Stimulated activated CD8-positive, alpha-beta memory T cell treated with anti-CD3 and anti-CD28 coated beads, Interleukin-12 subunit alpha, Interleukin-12 subunit beta, amount 100 ng/mL, for 24 hours (primary cell): ENCODE measurements at regions not wholly inside any gene's neighbourhood (a gene's known extent, or its start where the extent isn't known, plus 50 kb on each side); places are given as distances from the start of the nearest gene placed in this dataset.

Experiments used
- DNase-seq: peaks from one replicate; pipeline ENCODE4 v3.0.0-alpha.2; 2020; ENCODE audit errors: extremely low read depth

DNA sequence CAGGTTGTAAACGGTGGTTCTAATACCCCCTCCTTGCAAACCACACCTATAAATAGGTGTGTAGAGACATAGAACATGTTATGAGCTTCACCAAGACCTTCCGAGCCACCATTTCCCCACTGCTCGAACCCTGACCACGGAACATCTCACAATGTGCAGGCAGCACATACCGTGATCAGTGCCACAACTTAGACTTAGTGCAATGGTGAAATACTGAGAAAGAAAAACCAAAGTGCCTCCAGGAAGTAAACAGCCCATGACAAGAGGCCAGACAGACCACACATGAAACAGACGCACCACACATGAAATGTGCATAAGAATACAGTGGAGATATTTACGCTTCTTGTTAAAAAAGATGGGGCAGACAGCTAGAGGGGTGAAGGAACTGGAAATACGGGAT, 166.9 kb upstream of the CCND2 start:
- DNase-seq: no peak

DNA sequence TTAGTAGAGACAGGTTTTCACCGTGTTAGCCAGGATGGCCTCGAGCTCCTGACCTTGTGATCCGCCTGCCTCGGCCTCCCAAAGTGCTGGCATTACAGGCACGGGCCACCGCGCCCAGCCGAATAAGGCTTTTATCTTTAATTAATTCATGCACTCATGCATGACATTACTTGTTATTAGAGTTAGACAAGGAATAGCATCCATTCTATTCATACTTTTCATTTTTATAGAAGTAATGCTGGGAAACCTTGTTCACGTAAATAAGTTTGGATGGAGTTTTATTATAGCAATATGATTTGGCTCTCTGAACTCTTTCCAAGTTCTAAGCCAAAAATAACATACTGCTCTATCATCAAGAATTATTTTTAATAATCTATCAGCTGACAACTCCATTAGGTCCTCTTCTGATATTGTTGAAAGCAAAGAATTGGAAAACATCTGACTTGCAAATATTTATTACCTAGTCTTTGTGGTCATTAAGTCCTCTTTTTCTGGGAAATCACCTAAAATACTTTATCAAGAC, 168.8 kb upstream of the CCND2 start:
- DNase-seq: no peak

DNA sequence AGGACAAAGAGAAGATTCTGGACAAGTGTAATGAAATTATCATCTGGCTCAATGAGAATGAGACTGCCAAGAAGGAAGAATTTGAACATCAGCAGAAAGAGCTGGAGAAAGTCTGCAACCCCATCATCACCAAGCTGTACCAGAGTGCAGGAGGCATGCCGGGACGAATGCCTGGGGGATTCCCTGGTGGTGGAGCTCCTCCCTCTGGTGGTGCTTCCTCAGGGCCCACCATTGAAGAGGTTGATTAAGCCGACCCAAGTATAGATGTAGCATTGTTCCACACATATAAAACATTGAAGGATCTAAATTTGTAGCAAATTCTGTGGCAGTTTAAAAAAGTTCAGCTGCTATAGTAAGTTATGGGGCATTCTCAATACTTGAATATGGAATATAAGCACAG, 174.3 kb upstream of the CCND2 start:
- no peak for DNase-seq

DNA sequence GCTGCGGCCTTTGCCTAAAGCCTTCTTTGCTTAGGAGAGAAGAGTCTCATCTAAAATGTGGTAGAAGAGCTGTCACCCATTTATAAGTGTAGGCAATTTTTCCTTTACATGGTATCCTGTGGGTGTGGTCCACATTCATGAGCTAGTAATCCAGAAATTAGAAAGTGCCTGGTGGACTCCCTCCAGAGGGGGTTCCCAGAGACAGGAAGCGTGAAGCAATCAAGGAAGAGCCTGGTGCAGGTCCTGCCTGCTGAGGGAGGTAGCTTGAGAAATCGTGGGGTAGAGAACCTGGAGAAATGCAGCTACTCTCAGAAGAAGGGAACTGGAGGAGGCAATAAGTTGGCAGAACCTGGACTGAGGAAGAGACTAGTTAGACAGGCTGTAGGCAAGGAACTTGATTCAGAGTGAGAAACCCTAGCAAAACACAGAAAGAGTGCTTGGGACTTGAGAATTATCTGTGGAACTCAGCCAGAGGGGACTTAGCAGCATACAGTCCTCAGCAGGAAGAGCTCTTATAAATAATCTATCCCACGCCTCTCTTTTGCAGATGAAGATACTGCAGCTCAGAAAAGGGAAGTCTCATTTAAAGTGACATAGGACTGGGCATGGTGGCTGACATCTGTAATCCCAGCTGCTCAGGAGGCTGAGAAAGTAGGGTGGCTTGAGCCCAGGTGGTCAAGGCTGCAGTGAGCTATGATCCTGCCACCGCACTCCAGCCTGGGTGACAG, 182.4 kb upstream of the CCND2 start:
- DNase-seq: no peak

DNA sequence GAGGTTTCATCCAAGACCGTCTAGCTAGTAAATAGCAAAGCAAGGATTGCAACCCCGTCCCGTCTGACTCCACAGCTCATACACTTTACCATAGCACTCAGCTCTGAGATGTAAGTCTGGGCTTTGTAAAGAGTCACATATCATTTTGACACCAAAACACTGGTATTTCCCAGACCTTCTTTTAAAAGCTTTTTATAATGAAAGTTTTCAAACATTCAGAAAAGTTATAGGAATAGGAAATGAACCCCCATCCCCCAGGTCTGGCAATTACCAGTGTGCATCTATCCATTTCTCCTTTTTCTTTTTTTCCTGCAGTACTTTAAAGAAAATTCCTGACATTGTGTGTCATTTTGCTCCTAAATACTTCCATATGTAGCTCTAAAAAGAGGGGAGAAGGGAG, 183.6 kb upstream of the CCND2 start:
- DNase-seq: no peak

DNA sequence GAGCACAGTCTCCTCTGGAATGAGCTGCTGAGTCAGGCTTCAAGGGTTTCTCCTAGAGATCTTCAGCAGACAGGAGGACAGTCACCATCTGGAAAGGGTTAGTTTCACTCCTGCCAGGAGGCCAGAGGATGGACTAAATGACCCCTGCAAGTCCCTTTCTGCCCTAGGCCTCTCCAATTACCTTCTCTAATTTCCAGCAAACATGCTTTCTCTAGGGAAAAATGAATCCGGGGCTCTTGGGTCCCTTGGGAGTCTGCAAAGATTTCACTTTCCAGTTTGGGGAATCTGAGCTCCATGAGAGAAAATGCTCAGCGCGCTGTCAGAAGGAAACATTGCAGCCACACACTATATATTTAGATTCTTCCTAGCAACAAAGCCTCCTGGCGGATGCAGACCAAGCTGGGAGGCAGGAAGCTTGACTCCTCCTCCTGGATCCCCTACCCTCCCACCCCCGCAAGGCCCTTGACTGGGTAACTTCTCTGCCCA, 184.4 kb upstream of the CCND2 start:
- DNase-seq: no peak

DNA sequence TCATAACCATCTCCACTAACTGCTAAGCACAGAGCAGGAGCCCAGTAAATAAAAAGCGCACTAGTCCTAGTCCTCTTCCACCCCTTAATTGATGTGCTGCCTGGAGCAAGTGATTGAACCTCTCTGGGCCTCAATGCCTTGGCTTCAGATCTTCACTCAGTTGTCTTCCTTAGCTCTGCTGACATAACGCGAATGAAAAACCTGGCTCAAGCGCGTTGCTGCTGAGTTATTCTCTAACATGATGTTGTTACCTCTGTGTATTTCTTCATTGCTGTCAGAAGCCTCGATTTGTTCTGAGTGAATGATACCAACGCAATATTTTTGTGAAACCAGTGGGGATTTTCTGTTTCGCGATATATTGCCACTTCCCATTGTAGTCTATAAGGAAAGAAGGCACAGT, 185.1 kb upstream of the CCND2 start:
- no peak for DNase-seq

DNA sequence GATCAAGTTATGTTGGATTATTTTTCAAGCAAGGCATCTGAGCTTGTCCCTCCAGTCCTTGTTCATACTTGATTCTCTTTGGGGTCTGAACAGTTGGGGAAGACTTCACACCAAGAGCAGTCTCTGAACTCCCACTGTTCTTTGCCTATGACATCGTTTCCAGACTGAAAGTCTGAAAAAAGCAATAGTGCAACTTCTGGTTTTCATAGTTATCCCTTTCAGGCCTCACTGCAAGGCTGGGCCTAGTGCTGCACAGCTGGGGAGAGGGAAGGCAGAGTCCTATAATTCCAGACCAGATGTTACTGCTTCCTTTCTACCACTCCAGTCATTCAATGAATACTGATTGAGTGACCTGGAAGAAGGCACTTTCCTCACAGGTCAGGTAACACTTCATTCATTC, 187.1 kb upstream of the CCND2 start:
- no peak for DNase-seq

DNA sequence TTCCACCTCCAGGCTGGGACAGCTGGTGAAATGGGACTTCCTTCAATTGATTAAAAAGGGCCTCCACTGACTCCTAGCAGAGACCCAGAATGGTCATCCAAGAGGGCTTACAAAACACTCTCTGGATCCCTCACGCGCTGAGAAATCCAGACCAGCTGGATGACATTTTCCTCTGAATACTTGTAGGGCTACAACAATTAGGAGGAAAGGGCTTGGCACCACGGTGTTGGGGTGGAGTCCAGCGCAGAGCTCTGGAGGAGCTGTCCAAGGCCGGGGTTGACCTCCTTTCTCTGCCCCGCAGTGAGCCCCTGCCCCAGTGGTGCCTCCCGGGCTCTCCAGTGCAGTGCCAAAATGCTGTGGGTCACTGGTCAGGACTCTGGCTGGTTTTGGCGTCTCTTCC, 189.0 kb upstream of the CCND2 start:
- no peak for DNase-seq

DNA sequence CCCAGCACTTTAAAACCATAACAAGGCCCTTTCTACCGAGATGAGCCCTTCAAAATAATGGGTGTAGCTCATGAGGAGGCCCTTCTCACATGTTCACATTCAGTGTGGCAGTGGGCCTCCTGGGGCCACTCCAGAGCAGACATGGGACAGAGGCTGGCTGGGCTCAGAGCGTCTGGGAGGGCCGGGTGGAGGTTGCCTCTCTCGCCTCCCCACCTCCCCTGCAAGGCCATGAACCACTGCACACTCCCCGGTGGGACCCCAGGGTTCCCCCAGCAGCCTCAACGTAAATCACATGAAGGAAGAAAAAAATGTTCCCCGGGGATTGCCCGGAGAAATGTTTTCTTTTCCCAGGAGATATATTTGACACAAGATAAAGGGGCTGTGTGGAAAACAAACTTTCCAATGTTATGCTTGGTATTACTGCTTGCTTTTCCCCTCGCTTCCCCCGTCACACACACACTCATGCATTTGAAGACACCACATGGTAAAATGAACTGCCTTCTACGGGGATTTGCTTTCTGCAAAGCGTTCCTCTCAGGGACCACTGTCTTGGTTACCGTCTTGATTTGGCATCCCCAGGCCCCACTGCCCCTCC, 190.7 kb upstream of the CCND2 start:
- no peak for DNase-seq

DNA sequence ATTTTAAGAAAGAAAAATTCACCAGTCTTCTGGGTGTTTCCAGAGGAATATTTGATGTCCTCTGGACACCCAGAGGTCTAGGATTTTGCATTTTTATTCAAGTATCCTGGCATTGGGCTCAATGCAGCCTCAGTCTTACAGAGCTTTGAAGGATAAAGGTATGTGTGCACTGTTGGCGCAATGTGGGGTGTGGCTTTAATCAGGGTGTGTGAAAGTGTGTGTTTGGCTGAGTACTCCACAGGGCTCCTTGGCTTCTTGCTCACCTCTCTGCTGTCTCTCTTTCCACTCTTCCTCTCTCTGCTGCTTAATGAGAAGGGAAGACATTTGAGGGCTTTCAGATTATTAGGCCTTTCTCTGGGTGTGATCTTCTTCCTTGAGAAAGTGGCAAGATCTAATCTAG, 193.3 kb upstream of the CCND2 start:
- DNase-seq: no peak

DNA sequence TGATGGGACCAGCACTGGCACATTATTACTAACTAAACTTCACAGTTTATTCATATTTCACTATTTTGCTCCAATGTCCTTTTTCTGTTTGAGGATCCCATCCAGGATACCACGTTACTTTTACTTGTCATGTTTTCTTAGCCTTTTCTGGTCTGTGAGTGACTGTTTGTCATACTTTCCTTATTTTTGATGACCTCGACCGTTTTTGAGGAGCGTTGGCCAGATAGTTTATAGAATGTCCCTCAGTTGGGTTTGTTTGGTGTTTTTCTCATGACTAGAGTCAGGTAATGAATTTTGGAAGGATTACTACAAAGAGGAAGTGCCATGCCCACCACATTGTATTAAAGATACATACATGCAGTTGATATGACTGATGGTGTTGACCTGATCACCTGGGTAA, 199.4 kb upstream of the CCND2 start:
- DNase-seq: no peak

DNA sequence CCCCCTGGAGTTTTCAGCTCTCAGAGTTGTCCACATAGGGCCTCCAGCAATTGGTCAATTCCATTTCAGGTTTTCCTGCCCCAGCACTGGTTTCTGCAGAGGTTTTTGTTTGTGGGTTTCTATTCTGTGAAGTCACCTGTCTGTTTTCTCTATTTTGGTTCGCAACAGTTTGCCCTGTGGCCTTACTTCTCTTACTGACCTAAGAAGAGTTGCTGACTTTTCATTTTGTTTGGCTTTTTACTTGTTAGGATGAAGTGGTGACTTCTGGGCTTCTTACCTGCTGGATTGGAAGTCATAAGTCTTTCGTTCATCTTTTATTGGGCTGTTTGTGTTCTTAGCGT, 196.4 kb upstream of the PARP11 start:
- no peak for DNase-seq

DNA sequence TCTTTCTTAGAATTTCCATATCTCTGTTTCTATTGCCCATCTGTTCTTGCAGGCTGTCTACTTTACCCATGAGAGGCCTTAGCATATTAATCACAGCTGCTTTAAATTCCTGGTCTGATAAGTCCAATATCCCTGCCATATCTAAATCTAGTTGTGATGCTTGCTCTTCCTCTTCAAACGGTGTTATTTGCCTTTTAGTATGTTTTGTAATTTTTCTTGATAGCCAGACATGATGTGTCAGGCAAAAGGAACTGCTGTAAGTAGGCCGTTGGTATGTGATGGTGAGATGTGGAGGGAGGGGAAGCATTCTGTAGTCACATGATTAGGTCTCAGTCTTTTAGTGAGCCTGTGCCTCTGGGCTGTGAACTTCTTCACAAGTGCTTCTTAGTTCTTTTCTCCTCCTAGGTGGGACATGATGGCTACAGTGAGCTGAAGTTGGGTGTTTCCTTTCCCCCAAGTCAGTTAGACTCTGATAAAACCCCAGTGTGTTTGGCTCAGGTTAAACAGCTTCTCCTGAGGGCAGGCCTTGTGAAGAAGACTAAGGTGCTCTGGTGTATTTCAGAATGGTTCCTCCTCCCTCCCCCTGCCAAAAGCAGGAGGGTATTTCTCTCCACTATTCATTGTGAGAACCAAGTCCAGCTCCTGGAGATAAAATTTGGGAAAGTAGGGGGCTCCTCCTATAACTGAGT, 195.9 kb upstream of the PARP11 start:
- DNase-seq: no peak

DNA sequence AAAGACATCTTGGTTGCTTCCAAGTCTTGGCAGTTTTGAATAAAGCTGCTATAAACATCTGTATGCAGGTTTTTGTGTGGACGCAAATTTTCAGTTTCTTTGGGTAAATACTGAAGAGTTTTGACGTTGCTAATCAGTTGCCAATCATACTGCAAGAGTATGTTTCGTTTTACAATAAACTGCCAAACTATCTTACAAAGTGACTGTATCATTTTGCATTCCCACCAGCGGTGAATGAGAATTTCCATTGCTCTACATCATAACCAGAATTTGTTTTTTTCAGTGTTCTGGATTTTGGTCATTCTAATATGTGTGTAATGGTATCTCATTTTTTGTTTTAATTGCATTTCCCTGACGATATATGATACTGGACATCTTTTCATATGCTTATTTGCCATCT, 190.8 kb upstream of the PARP11 start:
- DNase-seq: no peak

DNA sequence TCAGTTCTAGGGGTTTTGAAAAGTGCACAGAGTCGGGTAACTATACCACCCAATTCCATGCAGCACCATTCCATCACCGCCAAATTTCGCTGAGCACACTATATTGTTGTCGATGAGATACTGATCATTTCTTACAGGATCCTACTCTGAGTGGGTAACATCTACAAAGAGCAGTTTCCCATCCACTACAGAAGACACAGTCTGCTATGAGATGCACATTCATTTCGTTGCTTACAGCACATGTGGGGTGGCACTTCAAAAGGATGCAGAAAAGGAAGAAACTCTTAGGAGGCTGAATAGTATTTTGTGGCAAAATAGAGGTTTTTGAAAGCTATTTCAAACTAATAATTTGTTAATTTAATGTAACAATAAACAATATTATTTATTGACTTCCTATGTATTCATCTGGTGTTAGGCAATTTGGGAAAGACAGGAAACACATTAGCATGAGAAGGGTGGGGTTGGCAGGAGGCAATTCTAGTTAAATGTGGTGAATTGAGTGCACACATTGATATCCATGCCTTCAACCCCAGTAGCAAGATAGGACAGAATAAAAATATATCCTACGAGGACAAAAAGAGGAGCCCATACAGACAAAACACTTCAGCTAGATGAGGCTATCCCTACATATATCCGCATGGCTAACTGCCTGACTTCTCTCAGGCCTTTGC, 186.8 kb upstream of the PARP11 start:
- no peak for DNase-seq

DNA sequence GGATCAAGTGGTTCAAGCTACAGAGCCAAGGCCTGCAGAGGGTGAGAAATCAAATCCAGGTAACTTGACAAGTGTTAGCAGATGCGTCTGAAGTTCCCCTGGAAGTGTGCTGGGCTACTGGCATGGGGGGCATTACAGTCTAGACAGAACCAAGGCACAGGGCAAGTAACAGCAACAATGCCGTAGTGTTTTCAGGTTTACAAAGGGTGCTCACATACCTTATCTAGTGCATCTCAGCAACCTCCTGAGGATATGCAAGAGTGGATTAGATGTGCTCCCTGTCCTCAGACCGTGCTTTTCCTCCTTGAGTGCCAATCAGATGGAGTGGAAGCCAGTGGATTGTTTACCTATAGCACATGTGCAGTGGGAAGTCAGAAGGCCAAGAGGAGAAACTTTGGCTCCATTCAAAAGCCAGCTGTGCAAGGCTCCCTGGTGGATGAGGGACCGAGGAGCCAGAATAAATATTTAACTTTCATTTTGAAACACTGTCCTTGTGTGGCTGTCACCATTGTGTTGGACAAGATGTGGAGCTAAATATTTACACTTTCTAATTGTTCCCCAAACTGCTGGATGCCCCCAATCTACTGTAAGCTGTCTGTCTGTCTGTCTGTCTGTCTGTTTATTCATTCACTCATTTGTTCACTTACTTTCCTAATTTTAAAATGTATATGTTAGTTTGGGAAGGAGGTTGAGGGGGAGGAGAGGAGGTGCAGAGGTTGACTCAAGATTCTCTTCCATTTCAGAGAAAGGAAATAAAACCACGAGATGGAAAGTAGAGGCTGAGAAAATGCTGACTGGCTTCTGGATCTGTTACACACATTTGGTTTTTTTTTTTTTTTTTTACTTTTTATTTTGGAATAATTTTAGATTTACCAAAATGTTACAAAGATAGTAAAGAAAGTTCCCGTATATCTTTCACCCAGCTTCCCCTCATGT, 184.0 kb upstream of the PARP11 start:
- no peak for DNase-seq

DNA sequence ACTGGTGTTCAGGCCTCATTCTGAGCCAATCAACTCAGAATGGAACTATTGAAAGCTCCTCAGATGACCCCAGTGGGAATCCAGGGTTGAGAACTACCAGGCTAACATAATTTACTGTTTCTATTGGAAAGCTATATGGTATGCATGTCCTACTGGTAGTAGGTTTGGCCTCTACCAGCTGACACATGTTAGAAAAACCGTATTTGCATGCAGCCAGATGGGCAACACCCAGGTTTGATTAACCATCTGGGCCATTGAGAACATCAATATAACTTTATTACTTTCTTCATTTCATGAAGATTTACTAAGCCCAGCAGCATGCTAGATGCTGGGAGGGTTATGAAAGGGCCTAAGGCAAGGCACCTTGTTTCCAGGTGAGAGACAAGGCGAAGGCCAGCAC, 181.4 kb upstream of the PARP11 start:
- no peak for DNase-seq

DNA sequence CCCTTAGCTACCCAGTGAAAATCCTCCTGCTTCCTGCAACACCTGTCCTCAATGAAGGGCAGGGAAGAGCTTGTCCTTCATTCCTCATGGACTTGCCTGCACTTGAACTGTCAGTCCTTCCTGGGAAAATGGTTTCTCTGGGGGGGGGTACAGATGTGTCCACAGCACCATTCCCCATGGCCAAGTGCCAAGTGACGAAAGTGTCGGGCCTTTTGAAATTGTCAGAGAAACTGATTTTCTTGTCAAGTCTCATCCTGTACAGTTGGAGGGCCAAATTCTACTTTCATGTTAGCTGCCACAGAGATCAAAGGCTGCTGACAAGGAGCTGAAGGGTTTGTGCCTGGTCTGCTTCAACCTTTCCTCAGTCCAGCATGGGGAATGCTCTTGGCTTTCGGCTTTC, 179.5 kb upstream of the PARP11 start:
- DNase-seq: no peak

DNA sequence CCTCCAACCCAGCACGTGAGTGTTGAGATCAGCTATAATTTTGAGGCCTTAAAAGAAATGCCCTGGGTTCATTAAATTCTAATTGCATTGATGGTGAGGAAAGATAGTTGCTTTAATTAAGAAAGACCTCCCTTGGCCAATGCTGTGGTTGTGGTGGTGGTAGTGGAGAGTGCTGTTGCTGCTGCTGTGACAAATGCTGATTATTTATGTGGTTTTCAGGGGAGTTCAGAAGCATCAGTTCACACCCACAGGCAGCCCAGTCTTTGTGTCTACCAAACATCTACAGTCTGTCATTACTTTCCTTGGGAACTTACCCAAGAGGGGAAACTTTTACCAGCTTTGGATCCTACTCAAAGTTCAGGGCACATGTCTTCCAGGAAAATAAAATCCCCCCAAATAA, 178.4 kb upstream of the PARP11 start:
- DNase-seq: no peak

DNA sequence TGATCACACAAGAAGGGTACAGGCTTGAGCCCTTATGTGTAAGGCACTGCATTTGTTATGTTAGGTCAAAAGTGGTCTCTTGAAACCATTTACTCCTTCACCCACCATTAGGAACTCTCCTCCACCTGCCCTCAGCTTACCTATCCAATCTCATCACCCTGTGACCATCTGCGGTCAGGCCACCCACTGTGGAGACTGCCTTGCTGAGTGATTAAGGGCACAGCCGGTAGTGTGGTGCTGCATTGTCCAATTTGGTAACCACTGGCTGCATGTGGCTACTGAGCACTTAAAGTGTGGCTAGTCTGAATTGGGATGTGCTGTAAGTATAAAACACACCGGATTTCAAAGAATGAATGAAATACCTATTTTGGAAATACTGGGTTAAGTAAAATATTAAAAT, 177.1 kb upstream of the PARP11 start:
- no peak for DNase-seq
